HG03045 (cell line): ENCODE measurements at regions not wholly inside any gene's neighbourhood (a gene's known extent, or its start where the extent isn't known, plus 50 kb on each side); places are given as distances from the start of the nearest gene placed in this dataset.

ENCODE experiments used
- ATAC-seq: cut with Tn5 transposase; IDR thresholded peaks from one replicate; pipeline ENCODE4 v1.9.1; 2021; ENCODE audit warnings: mild to moderate bottlenecking, moderate library complexity; ENCODE audit not compliant: unreplicated experiment

GRCh38 chr20:40547483-40548091 is 141.4 kb downstream of the MAFB start:
- ATAC-seq = no peak

- no peak for ATAC-seq
Measured at GRCh38 chr20:40545478-40545877, 143.6 kb downstream of the MAFB start.

- no peak for ATAC-seq
Measured at GRCh38 chr20:40542065-40542464, 147.0 kb downstream of the MAFB start.

- no peak for ATAC-seq
Measured at GRCh38 chr20:40540166-40540565, 148.9 kb downstream of the MAFB start.

DNA sequence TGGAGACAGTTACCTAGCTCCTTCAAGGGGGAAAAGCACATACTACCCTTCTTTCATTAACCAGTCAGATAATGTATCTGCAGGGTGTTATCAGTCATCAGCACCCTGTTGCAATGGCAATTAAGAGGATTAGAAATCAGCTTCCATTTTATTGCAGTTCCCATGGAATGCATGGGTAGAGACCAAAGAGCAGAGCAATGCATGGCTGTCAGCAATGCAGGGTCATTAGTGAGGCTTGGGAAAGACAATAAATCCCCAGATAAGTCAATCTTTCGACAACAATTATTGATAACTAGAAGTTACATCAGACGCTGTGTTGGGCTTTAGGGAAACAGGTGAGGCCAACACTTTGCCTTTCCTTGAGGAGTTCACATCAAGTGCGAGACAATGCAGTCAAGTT is 150.9 kb downstream of the MAFB start:
- no peak for ATAC-seq

DNA sequence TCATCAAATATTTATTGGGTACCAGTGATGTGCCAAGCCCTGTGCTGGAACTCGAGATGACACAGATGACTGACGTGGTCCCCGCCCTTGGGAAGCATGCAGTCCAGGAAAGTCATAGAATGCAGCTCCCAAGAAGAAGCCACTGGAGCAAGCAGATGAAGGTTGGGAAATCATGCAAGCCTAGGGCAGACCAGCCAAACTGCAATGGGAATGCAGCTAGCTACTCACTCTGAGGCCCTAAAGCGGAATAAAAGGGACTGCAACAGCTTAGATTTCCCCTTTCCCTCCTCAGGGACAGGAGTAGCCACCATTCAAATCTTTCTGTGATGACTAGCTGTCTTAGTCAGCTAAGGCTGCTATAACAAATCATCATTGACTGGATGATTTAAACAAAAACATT is 152.2 kb downstream of the MAFB start:
- ATAC-seq = no peak

GRCh38 chr20:40535816-40536215 is 153.2 kb downstream of the MAFB start:
- ATAC-seq = no peak

DNA sequence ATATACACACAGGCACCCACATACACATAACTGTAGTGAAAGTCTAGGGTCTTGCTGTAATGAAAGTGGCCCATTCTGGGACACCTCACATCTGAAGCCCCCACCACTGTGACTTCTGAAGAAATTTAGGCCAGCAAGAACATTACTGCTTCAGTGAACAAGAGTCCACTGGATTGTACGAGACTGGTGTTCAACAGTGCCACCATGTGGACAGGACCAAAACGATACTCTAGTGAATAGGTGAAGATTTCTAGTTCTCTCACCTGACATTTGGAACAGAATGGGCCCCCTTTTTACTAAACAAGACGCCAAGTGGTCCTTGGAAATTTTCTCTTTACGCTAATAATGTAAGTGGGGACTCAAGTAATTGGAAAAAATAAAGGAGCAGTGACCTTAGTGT is 156.9 kb downstream of the MAFB start:
- no peak for ATAC-seq

- no peak for ATAC-seq
Measured at GRCh38 chr20:40525351-40525750, 163.7 kb downstream of the MAFB start.

- no peak for ATAC-seq
Measured at GRCh38 chr20:40524071-40524470, 165.0 kb downstream of the MAFB start.

GRCh38 chr20:40522405-40522804 is 166.6 kb downstream of the MAFB start:
- ATAC-seq = no peak

DNA sequence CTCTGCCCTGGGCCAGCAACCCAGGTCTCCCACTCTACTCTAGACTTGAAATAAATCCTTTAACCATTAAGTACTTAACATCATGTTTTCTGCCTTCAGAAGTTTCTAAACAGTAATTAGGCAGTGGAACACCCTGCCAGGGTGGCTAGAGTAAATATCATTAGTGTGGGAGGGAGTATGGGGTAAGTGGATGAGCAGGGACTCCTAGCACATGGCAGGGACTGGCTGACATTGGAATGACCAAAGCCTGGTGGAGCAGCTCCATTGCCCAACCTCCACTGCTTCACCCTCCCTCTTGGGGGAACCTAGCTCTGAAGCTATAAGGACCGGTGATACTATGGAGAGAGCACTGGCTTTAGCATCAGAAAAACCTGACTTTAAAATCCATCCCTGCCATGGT is 167.1 kb downstream of the MAFB start:
- ATAC-seq = no peak

DNA sequence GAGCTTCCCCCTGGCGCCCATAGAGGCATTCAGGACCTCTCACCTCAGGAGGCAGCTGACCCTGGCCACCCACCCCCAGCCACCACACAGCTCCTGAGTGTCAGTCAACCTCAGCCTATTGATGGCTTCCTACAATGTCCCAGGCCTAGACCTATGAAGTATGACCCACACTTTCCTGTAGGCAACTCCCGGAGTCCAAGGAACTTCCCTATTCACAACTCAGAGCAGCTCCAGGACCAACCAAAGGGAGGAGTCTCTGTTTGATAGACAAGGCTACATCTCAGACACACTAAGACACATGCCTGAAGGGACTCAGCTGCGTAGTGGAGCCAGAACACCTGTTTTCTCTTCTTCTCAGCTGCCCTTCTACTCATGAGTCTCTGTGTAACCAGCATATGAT is 169.1 kb downstream of the MAFB start:
- no peak for ATAC-seq

DNA sequence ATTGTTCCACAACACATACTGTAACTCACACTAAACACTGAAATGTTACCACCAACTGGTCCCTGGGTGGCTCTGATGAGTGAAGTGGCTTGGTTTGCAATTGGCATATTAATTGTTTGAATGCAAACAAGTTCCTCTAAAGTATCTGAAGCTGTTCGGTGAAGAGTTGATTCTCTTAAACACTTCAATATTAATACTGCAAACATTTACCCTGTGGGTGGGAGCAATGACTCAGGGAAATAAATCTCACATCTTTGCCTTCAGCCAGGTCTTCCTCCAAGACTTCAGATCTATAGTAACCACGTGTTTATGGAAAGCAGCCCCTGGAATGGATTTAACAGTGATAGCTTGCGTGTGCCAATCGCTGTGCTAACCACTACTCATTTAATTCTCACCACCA is 176.0 kb downstream of the MAFB start:
- no peak for ATAC-seq

DNA sequence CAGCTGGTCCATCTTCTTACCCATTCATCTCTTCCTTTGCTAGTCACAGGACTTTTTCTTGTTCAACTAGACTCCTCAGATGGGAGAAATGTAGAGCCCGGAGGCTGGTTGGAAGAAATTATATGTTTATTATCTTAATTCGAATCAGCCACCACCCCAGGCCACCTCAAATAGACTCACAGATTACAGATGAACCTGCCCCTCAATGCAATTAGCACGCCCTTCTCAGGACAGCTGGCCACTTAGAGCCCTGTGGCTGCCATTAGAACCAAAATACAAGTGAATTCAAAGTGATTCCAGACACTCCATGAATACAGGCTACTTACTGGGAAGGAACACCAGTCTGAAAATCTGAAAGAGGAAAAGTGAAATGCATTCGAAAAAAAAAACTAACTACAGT is 176.4 kb downstream of the MAFB start:
- no peak for ATAC-seq

GRCh38 chr20:40511478-40511877 is 177.6 kb downstream of the MAFB start:
- no peak for ATAC-seq

GRCh38 chr20:40510622-40511021 is 178.4 kb downstream of the MAFB start:
- ATAC-seq = no peak

DNA sequence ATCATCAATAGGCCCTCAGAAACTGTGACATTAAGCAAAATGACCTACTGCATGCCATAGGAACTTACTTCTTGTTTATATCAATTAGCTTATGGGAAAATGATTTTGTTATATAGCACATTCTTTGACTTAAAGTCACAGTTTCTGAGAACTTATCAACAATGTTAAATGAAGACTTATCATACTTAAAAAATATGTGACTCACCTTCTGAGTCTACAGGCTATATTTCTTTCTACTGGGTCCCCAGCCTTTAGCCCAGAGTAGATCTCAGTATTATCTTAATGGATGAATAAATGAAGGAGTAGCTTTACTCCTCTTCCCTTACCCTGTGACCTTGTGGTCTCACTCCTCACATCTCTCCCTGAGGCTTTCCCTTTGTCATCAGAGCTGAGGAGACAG is 180.2 kb downstream of the MAFB start:
- ATAC-seq = no peak

GRCh38 chr20:40506537-40506939 is 182.5 kb downstream of the MAFB start:
- no peak for ATAC-seq

GRCh38 chr20:40503119-40503518 is 185.9 kb downstream of the MAFB start:
- no peak for ATAC-seq

GRCh38 chr20:40502576-40502975 is 186.5 kb downstream of the MAFB start:
- ATAC-seq = no peak

- ATAC-seq = no peak
Measured at GRCh38 chr20:40499391-40499790, 189.6 kb downstream of the MAFB start.

DNA sequence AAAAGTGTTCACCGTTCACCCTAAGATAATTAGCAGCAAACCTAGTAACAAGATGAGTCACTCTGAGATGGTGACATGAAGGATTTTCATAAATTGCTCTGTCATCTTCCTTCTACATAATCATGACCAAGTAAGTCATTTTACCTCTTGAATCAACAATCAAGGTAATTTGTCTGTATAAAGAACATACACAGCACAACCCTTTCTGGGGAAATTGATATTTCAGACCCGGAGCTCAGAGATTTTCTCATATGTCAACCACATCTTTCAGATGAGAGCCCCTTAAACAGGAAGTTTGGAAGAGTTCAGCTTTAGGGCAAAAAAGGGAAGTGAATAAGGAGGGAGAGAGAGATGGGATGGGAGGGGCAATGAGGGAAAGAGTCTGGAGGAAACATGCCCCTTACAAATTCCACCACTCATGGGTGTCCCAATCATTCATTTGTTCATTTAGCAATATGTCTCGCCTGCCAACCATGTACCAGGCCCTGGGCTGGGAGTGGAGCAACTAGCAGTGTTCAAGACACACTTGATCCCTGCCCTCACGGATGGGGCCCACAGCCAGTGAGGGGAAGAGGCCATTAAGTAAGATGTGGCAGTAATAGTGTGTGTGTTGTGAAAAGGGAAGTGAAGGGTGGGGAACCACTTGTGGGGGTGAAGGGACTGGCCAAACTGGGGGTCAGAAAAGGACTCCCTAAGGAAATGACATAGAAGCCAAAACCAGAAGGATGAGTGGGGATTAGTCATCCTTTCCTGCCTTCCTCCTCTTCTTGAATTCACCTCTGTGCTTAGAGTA is 190.9 kb downstream of the MAFB start:
- no peak for ATAC-seq
